HG03432 (cell line): ENCODE measurements at regions not wholly inside any gene's neighbourhood (a gene's known extent, or its start where the extent isn't known, plus 50 kb on each side); places are given as distances from the start of the nearest gene placed in this dataset.

ENCODE experiments used
- ATAC-seq: cut with Tn5 transposase; IDR thresholded peaks from one replicate; pipeline ENCODE4 v1.9.1; 2021; ENCODE audit warnings: mild to moderate bottlenecking, moderate library complexity; ENCODE audit not compliant: unreplicated experiment

DNA sequence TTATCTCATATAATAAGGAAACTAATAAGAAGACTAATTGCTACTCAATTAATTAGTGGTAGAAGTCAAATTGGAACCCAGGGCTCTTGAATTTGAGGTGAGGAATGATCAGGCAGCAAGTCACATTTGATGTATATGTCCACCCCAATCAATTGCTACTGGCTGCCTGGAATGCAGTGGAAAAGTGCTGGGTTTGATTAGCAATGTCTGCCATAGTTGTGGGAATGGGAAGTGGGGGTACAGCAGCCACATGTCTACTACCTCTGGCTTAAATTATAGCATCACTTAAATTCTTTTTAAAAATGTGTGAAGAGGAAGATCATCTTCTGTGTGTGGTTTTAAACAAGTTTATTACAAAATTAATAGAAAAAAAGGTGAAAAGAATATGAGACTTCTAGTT is 50.8 kb upstream of the NAV2 start:
- no peak for ATAC-seq

DNA sequence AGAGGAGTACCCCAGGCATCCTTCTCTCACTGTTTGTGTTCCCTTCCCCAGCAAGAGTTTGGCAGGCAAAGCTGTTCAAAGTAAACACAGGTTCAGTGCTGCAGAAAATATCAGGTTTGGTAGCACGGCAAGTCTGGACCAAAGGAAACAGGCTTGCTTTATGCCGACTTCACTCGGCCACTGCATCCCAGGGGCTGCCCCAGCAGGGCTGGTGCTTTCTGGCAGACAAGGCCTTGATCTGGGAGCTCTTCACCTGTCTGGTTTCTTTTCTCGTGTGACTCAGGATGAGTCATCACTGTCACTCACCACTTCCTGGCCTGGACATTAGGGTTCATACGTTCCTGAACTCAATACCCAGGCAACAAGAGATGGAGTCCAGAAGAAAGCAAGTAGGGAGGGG is 52.6 kb upstream of the NAV2 start:
- peak; percentile 100 for ATAC-seq

DNA sequence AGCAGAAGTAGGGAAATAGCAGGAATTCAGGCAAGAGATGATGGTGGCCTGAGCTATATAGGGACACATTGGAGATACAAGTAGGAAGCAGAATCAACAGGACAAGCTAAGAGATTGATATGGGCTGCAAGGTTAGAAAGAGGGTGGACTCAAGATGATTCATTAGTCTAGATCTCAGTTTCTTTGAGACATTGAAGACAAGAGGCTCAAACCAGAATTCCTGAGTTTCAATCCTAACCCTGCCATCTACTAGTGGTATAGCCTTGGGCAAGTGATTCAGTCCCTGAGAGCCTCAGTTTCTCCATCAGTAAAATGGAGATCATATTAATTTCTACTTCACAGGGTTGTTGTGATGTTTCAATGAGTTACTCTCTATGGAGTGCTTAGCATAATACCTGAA is 53.1 kb upstream of the NAV2 start:
- no peak for ATAC-seq

DNA sequence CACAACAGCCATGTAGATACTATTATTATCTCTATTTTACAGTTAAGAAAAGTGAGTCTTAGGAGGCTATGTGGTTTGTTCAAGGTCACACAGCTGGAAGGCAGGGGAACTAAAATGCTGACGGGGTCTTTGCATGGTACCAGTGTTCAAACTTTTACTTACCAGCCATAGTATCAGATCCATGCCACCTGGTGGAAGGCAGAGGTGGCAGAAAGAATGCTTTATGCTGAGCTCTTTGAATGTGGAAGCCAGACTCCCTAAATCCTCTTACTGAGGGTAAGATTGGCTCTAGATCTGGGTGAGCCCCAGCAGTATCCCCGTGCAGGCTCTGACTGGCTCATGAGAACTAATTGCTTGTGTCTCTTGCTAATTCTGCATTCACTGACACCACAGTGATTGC is 54.3 kb upstream of the NAV2 start:
- ATAC-seq, result no peak

DNA sequence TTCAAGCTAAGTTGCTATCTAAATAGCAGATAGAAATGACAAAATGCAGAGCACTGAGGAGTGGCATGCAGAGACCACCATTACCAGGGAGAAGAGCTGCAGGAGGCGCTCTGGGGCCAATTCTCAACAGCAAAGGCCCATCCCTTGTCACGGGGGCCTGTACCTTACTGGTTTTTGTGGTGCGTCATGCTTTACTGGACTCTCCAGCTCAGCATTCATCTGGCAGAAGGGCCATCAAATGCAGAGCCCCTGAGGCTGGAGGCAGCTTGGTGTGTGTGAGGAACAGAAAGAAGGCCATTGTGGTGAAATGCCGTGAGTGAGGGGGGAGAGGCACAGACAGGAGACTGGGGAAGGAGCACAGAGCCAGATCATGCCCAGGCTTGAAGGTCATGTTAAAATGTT is 56.5 kb upstream of the NAV2 start:
- no peak for ATAC-seq

DNA sequence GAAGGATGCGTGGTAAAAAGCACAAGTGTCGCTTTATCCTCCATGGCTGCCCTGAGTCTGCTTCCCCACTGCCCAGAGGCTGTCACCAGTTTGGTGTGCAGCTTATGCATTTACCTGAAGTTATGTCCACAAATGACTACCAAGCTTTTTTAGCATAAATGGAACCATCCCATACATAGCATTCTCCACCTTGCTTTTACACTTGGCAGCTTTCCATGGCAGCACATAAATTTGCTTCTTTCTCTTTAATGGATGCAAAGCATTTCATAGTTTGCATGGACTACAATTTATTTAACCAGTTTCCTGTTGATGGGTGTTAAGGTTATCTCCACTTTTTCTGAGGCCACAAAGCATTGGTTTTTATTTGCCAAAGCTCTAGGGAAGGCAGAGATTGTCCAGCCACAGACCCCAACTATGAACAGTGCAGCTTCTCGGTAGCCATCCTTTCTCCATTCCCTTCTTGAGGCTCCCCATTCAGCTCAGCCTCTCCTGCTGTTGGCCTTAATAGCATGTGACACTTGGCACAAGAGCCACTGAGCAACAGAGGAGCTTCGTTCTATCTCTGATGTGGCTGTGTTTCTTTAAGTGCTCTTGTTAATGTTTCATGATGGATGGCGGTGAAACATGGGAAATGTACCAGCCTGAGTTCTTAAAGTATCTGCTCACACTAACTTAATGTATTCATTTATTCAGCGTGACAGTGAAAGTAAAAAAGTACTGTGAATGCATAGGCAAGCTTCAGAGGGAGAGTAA is 59.8 kb upstream of the NAV2 start:
- ATAC-seq, result no peak

DNA sequence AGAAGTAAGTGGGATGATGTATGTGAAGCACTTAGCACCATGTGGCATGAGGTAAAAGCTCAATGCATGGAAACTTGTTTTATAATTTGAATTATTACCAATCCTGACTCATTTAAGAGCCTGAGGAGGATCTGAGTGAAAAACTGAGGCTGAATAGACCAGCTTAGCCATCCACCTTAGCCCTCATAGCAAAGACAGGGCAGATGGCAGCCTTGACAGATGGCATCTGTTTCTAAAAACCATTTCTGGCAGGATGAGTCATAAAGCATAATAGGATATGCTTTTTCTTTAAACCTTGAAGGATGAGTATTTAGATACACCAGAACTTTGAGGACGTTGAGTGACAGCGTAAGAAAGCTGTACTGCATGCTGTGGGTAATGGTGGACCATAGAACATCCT is 61.0 kb upstream of the NAV2 start:
- ATAC-seq, result no peak

DNA sequence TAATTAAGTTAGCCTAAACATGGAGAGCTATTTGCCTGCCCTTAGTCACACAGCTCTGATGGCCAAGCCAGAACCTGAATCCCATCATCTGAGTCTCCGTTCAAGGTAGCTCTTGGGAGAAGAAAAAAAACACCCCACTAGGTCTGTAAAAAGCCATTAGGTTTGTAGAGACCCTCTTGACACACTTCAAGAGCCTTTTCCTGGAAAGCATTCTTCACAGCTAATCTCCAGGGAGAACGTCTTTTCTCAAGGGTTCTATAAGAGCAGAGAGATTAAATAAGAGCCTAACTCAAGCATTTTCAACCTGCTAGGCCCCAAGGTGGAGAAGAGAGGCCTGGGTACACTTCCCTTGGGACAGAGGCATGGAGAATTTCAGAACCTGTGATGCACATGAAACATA is 61.6 kb upstream of the NAV2 start:
- no peak for ATAC-seq

DNA sequence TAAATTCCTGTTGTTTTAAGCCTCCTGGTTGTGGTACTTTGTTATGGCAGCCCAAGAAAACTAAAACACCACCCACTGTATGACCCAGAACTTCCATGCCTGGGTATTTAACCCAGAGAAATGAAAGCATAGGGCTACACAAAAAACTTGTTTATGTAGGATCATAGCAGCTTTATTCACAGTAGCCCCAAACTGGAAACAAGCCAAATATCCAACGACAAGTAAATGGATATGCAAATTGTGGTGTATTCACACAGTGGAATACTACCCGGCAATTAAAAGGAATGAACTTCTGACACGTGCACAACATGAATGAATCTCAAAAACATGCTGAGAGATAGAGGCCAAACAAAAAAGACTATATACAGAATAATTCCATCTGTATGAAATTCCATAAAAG is 62.2 kb upstream of the NAV2 start:
- ATAC-seq, result no peak

DNA sequence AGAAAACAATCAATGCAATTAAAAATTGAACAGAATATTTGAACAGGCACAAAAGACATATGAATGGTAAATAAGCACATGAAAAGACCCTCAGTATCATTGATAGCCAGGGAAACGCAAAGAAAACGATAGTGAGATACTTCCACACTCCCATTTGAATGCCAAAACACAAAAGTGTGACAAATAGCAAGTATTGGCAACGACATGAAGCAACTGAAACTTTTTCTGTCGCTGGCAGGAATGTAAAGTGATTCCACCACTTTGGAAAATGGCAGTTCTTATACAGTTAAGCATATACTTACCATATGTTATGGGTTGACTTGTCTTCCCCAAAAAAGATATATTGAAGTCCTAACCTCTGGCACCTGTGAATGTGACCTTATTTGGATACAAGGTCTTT is 62.9 kb upstream of the NAV2 start:
- no peak for ATAC-seq

DNA sequence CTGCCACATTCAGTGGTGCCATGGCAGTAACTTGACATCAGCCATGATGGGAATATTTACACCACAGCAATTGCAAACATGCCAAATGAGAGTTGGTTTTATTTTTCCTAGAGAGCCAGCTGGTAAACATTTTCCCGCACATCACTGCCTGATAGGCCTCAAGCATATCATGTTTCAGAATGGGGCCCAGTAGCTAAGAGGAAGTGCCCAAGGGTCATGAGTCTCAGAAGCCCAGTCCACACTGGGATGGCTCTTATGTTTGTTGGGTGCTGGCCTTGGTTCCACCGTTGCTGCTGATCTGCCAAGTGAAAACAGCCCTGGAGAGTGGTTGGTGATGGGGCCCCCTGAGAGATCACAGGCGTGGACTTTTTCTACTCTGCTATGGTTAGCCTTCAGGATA is 64.3 kb upstream of the NAV2 start:
- no peak for ATAC-seq

DNA sequence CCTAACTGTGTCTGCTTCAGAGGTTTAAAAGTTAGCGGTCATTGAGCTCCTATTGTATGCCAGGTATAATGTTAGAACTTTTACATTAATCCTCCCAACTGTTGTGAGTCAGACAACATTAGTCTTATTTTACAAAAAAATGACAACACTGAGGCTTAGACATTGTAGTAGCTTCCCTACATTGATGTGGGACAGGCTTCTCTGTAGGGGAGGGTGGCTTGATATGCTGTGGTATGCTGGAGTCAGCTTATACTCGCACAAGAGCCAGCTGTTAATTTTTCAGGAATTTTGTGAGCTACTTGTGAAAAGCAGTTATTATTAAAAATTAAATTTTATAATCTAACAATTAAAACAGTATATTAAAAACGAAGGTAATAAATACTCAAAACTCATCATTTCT is 64.8 kb upstream of the NAV2 start:
- no peak for ATAC-seq

DNA sequence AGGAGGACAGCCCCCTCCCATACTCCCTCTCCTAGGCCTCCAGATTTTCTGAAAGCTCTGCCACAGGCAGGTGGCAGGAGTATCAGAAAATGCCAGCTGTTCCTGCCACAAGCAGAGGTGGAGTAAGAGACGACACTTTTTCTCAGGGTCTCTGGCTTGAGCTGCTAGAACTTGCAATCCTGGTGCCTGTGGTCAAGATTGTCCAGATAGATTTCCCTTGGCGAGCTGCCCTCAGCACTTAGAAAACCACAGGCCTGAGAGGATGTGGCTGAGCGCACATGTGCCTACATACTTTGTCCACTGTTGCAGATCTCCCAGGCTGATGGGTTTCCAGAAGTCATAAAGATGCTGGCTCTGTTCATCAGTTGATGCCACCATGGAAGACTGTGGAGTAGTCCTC is 65.7 kb upstream of the NAV2 start:
- ATAC-seq, result no peak

DNA sequence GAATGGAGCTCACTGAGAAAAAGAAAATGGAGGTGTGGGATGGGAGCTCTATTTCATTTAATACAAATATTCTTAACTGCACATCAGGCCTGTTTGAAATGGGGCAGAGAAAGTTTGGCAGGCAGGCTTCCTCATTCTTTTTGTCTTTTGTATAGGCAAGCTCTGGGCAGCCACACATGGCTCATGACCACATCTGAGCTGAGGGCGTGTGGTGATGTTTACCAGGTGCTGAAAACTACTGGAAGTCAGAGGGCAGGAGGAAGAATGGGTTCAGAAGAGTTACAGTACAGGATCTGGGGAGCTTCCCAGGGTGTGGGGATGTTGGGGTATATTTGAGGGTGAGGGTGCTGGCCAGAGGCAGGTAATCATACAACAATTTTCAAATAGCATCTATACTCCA is 66.3 kb upstream of the NAV2 start:
- no peak for ATAC-seq

DNA sequence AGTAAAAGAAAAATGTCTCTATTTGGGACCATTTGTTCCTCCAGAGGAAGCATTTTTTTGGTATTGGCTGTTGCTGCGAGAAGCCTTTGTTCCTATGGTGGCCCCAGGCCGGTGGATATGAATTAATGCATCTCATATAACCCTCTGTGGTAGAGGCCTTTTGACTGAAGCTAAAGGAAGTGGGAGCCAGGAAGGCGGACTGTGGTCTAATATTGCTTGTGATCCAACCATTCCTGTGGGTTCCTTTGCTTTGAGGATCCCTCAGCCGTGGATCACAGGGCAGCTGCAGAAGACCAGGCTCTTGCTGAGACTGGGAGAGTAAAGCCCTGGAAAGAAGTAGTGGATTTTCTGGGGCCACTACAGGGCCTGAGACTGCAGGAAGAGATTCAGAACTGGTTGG is 68.3 kb upstream of the NAV2 start:
- ATAC-seq, result no peak

DNA sequence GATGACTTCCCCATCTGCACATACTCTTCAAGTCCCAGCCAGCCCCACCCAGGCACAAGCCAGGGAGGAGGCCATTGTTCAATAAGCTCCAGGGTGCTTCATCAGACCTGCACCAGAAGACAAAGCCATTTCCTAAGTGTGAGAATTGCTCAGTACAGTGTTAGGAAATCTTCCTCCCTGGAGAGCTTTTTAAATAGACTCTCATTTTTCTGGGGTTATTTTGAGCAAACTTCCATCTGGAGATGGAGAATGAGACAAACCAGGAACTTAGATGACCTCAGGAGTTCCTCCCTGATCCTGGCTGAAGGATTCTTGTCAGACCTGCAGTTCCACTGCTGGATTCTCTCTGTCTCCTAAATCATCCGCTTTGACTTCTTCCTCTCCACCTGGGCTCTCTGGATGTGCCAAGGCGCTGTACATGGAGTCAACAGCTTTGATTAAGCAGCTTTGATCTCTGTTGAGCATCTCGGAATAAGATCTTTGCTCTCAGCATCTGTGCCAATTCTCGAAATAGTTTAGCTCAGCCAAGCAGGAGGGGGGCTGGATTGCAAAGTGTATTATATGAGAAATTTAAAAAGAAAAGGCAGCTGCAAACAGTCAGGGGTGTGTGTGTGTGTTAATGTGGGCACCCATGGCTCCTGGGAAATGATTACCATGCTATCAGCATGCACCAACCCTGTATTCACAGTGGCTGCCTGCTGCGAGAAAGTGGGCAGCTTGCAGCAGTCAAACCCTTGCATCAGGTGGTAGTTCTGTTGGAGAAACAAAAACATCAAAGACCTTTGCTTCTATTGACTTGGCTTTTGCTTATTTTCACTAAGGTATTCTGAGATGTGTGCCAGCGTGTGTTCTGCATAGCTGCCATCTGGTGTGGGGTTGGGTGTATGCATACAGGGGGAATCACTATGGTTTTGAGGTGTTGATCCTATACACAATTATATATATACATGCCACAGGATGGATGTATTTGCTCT is 70.2 kb upstream of the NAV2 start:
- ATAC-seq, result no peak

DNA sequence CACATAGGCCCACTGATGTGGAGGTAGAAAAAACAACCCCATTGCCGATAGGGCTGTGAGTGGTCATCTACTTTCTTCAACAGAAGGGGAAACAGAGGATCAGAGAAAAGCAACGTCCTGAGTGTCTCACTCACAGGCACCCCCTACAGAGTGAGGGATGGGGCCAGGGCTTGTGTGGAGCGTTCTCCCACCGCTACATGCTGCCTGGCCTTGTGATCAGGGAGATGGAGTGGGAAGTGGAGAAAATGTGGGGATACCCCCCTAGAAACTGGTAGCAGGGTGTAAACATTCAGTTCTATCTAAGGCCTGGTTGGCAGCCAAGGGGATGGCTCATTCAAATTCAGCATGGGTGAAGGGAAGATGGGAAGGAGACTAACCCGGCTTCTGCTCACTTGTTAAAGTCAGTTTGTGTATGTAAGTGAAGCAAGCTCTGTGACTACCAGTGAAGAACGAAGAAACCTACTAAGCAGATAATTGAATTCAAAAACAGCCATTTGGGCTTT is 73.0 kb upstream of the NAV2 start:
- ATAC-seq, result no peak

DNA sequence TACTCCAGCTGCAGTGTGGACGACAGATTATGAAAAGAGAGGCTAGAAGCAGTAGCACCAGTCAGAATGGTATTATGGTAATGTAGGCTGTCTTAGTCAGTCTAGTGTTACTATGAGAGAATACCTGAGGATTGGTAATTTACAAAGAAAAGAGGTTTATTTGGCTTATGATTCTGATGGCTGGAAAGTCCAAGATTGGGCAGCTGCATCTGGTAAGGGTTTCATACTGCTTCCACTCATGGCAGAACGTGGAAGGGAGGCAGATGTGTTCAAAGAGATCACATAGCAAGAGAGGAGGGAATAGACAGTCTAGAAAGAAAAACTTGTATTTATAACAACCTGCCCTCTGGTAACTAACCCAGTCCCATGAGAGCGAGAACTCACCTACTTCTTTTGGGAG is 77.3 kb upstream of the NAV2 start:
- ATAC-seq, result no peak

DNA sequence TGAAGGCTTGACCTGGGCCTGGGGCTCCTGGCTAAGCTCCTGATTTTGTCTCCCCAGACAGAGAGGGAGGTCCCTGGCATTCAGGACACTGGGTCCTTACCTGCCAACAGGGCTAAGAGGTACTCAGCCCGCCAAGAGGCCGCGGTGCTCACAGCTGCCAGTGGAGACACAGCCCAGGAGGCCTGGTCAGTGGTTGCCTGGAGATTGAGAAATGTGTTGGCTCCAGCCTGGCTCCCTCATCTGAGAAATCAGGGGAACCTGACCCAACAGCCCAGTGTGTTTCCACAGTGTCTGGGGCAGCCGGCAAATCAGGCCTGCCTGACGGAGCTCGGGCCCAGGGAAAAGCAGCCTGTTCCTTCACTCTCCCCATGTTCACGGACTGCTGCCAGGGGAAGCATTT is 79.4 kb upstream of the NAV2 start:
- ATAC-seq, result no peak

DNA sequence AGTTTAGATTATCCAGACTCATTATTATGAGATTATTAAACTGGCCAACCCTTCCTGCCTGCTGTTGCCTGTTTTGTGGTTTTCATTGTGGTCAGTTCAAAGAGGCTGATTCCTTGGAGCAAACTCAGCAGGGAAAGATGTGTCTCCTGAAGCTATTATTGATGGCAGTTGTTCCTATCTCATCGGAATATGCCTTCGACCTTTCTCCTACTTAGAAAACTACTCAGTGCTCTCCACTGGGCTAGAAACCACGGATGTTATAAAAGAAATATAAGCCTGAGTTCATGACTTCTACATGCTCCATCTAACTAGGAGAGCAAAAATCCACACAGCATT is 80.2 kb upstream of the NAV2 start:
- ATAC-seq, result no peak

DNA sequence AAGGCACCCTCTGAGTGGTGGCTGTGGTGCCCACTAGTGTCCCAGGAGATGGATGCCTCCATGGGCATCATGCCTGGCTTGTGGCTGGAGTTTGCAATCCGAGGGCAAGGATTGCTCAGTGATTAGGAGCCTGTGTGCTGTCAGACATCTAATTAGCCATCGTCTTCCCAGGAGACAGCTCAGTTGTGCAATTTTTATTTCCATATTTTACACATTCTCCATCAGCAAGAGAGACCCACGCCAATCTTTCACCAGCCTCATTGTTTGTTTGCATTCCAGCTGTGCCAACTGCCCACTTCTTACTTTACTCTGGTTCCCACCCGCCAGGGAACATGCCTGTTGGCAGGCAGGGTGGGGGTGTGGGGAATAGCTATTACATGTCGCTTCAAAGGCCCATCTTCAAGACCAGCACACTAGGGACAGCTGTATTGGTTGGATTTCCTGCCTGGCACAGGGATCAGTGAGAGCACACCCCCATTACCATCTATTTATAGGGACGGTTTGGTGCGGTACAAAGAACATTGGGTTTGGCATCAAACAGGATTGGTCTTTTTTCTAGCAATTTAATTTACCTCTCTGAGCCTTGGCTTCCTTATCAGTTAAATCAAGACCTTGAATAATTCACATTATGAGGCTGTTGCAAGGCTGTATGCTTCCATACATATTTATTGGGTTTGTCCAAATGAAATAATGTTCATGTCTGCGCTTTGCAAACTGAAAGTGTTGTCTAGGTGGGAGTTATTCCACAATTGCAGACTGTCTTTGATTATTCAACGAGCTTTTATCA is 80.7 kb upstream of the NAV2 start:
- ATAC-seq, result no peak
